Germinal center (tissue), 1 donor: ENCODE measurements at regions not wholly inside any gene's neighbourhood (a gene's known extent, or its start where the extent isn't known, plus 50 kb on each side); places are given as distances from the start of the nearest gene placed in this dataset.
A peak's percentile ranks its signal among the peaks of the same experiment; 100 is the strongest.
"Not testable (repeated sequence)": the region's sequence is repeated elsewhere in the genome, so short reads cannot be mapped to it uniquely, and the experiment has no call there.

Source experiments
- DNase-seq: peaks from one replicate; pipeline ENCODE4 v3.0.0; 2012; ENCODE audit warnings: mixed read lengths, low spot score

DNA sequence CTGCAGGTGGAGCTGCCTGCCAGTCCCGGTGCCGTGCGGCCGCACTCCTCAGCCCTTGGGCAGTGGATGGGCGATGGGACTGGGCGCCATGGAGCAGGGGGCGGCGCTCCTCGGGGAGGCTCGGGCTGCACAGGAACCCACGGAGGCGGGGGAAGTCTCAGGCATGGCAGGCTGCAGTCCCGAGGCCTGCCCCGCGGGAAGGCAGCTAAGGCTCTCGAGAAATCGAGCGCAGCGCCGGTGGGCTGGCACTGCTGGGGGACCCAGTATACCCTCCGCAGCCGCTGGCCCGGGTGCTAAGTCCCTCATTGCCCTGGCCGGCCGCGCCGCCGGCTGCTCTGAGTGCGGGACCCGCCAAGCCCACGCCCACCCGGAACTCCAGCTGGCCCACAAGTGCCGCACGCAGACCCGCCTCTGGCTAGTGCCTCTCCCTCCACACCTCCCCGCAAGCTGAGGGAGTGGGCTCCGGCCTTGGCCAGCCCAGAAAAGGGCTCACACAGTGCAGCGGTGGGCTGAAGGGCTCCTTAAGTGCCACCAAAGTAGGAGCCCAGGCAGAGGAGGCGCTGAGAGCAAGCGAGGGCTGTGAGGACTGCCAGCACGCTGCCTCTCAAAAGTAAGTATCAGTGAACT, 875.8 kb downstream of the LRFN5 start:
- not testable (repeated sequence) for DNase-seq

DNA sequence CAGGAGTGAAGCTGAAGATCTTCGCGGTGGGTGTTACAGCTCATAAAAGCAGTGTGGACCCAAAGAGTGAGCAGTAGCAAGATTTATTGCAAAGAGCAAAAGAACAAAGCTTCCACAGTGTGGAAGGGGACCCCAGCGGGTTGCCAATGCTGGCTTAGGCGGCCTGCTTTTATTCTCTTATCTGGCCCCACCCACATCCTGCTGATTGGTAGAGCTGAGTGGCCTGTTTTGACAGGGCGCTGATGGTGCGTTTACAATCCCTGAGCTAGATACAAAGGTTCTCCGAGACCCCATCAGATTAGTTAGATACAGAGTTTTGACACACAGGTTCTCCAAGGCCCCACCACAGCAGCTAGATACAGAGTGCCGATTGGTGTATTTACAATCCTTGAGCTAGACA, 875.0 kb downstream of the LRFN5 start:
- not testable (repeated sequence) for DNase-seq

DNA sequence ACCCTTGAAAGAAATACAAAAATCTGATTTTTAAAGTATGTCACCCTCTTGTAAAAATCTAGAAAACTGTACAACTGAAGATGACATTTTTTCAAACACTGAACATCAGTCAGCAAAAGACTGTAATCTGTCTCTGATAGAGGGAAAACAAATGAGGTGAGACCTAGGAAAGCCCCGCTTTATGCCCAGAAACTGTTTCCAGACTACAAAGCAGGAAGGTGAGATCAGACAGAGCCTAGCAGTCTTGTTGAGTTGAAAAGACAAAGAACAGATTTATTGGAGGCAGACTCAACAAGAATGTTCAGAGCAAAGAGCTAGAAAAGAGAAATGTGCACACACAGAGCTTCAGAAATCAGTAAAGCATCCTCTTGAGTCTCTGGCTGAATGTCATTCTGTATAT, 873.6 kb downstream of the LRFN5 start:
- no peak for DNase-seq

DNA sequence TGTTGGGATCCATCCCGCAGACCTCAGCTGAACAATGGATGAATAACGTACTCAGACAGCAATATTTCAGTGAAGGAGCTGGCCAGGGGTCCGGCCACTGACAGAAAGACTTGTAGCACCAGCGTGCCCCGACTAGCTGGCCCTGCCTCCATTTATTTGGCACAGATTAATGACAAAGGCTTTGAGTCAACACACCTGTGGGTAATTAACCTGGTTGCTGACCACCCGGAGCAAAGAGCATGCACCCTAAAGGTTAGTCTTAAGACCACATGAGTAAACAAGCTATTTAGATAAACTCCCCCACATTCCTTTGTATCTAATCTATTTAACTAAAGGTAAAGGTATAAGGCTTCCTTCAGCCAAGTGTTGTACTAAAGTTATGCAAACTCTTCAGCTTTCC, 868.6 kb downstream of the LRFN5 start:
- no peak for DNase-seq

DNA sequence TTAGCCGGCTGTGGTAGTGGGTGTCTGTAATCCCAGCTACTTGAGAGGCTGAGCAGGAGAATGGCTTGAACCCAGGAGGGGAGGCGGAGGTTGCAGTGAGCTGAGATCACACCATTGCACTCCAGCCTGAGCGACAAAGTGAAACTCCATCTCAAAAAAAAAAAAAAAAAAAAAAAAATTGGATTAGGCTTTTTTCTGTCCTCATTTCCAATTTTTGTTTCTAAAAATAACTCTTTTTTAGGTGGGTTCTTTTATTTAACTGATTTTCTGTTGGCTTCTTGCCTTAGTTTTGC, 863.7 kb downstream of the LRFN5 start:
- DNase-seq: no peak

DNA sequence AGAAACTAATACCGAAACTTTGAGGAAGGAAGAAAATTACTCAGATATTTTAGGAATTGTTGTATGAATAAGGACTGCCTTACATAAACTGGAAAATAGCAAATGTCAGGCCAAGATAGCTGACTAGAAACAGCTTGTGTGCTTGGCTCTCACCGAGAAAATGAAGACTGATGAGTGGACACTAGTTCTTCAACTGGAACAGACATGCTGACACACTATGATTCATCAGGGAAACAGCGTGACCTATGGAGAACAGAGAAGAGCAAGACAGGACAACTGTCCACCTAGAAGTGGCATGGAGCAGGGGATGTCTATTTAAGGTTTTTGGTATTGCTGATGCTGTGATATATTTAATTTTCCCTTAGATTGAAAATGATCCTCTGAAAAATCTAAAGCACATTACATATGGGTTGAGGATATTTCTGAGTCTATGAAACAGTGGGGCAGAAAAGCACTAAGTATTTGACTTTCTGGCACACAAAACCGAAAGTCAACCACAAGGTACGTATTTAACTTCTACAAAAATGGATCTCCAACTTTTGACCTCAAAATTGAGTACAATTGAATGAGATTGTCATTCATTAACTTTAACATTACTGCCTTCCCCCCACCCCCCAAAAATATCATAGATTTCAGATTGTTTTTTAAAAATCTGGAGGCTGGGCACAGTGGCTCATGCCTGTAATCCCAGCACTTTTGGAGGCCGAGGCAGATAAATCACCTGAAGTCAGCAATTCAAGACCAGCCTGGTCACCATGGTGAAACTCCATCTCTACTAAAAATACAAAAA, 863.2 kb downstream of the LRFN5 start:
- DNase-seq: no peak

DNA sequence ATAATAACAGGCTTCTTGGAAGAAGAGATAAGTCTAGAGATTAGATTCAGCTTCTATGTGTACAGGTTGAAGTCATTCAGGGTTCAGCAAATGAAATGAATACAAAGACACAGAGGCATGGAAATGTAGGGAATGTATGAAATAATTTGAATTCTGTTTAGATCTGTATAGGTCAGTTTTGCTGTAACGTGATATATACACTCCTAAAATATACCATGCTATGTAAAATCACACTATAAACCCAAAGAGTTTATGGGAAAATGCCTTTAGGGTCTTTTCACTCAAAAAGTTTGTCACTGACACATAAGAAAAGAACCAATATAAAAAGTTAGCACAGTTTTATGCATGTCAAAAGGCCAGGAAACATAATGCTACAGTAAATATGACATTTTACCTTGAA, 854.0 kb downstream of the LRFN5 start:
- no peak for DNase-seq

DNA sequence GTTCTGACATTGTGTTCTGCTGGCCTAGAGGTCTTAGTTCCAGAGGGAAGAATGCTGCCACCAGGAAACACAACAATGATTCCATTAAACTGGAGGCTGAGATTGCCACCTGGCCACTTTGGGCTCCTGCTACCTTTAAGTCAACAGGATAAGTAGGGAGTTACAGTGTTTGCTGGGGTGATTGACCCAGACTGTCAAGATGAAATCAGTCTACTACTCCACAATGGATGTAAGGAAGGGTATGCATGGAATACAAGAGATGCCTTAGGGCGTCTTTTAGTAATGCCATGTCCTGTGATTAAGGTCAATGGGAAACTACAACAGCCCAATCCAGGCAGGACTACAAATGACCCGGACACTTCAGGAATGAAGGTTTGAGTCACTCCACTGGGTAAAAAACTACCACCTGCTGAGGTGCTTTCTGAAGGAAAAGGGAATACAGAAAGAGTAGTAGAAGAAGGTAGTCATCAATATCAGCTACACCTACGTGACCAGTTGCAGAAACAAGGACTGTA, 852.6 kb downstream of the LRFN5 start:
- DNase-seq: no peak

DNA sequence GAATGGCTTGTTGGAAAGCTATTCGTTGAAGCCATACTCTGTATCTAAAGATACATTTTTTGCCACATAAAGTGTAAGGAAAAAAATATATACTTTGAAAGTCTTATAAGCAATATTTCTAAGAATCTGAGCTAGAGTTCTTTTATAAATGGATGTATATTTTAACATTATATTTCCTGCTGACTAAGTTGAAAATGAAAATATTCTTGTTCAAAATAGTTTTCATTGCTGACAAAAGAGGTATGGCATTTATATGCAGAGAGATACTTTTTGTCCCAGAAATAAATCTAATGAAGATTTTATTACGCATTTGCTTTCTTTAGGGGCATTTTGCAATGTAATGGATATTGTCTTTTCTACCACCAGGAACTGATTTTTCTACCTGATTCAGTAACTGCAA, 834.9 kb downstream of the LRFN5 start:
- DNase-seq: no peak

DNA sequence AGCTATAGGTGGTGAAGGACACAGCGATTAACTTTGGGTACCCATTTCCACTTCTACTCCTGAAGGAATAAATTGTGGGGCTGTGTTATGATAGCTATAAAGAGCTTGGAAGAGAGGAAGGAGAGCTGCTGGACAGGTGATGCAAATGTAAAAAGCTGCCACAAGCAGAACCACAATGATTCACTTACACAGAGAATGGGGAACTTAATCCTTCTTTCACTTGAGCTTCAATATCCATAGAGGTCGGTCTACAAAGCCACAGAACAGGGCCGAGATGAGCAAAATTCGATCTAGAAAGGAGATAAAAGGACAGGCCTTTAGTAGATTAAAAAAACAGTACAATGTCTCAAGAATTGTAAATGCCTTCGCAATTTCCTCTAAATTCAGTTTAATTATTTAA, 831.1 kb downstream of the LRFN5 start:
- DNase-seq: peak; percentile 3

DNA sequence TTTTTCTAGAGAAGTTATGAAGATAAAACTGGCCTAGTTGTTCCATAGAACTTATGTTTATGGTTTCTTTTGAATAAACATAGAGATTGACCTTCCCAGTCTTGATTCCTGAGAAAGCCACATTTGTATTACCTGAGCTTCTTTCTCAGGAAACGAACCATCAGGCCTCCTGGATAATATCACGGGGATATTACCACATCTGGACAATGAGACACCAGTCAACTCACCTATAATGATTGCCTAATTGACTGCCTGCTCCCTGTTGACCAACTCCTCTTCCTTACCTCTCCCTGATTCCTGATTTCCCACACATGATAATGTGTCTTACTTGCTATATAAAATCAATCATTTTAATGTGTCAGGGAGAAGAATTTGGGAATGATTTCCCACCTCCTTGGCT, 822.7 kb downstream of the LRFN5 start:
- no peak for DNase-seq

DNA sequence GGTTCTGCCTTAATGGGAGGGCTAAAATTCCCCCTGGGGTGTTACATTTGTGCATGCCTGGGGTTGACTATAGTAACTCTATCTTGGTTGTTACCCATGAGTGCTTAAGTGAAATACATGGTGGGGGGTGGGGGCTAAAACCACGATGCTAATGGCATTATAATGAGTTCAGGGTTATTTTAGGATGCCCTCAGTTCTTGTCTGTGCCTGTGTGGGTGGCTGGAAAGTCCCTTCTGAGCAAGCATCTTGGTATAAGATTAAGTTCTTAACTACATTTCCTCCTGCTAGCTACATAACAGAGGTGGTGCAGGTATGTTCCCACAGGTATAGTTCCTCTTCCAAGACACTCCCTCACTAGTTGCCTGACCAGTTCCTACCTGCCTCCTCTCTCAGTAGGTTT, 822.3 kb downstream of the LRFN5 start:
- DNase-seq: peak; percentile 33

DNA sequence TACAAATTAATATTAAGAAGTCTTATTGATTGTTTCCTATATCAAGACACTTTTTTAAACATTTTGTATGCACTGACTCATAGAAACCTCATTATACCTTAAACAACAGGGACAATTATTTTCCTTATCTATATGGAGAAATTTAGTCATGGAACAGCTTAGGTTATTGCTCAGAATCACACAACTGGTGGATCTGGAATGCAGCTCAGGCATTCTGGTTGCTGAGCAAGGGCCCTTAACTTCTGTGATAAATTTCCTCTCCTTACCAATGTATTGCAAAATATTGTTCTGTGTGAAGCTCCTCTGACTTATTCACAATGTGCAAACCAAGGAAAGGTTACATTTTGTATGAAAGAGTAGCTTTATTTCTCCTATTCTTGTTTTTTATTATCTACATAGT, 817.8 kb downstream of the LRFN5 start:
- DNase-seq: no peak

DNA sequence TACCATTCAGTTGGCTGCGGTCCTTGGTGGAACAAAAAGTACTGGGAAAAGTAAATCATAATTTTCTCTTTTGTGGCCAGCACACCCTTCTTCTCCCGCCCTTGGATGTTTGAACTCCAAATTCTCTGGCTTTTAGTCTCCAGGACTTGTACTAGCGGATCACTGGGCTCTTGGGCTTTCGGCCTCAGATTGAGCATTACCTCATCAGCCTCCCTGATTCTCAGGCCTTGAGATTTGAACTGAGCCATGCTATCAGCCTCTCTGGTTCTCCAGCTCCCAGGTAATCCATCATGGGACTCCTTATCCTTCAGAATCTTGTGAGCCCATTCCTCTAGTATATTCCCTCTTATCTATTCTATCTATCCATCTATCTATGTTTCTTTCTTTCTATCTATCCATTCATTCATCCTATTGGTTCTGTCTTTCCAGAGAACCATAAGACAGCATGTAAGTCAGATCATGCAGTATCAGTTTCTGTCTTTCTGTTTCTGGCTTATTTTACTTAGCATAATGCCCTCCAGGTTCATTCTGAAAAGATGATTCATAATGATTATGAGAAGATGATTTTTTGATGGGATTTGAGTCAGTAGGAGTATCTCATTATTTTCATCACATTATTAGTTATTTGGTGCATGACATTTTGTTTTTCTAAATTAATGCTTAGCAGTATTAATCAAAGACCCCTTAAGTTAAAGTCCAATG, 814.9 kb downstream of the LRFN5 start:
- DNase-seq: no peak

DNA sequence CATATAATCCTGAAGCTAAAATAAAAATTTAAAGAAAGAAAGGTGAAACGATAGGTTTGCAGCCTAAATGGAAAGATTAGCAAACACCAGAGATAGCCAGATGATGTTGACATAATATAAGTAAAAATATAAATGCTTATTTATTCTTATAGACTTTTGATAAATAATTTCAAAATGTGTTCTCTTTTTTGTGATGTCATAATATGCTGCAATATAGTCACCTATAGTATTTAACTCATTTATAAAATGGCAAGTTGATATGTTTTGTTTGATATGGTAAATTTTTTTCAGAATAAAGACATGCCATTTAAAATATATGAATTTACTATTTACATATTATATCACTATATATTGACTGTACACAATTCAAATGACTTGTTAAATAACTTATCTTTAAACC, 813.4 kb downstream of the LRFN5 start:
- DNase-seq: no peak

DNA sequence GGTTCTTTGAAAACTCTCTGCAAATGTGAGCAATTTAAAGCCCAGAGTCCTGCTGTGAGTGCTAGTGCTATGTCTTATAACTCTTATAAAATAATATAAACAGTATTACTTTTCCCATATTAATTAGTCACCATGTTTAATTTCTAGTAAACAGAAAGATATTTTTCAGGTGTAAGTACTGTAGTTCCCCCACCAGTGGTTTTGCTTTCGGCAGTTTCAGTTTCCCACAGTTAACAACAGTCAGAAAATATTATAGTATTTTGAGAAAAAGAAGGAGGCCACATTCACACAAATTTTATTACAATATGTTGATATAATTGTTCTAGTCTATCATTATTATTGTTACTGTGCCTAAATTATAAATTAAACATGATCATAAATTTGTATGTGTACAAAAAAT, 800.5 kb downstream of the LRFN5 start:
- no peak for DNase-seq

DNA sequence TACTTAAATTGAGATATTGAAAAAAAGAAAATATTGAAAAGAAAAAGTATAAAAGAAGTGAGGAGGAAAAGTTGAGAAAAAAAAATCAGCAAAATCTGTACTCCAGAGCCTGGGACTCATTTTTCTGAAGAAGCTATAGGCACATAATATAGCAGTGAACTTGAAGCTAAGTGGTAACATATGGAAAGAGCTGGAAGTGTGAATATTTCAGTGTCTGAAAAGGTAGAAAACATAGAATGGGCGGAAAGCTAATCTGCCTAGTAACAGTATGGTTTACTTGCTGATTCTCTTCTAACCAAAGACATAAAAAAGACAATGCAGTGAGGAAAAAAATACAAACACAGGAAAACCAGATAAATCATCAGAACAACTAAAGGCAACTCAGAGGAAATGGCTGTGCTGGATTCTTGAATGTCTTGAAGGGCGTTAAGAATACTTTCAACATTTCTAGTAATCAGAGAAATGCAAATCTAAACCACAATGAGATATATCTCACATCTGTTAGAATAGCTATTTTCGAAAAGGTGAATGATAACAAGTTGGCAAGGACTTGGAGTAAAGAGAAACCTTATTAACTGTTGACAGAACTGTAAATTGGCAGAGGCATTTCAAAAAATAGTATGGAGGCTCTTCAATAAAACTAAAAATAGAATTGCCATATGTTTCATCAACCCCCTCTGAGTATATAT, 784.6 kb downstream of the LRFN5 start:
- no peak for DNase-seq

DNA sequence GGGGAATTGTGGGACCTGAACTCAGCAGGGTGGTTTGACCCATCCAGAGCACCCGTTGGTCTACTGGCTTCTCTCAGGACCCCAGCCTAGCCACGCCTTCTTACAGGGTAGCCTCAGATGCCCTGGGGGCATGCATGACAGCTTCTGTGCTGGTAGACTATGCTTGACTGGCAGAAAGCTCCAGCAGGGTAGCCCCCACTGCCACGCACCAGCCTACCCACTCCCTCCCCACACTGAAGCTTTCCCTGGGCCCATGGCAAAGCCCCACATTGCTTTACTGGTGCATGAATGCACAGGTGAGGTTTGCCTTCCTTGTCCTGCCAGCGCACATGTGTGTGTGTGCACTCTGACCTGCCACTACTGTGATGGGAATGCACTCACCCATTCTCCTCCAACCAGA, 772.2 kb downstream of the LRFN5 start:
- DNase-seq: no peak

DNA sequence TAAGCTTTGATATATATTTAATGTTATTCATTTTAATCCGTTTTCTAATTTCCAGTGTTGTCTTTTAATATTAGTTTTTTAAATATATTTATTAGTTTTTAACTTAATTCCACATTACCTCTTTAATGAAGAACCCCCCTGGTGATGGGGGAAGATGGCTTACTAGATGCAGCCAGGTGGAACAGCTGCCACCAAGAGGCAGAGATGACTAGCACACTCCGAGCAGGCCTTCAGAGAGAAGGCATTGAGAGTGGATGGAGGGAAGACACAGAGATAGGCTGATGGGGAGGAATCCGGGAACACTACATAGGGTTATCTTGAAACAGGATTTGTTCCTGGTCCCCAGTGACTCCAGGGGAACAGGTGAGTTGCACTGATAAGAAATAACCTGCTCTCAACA, 771.6 kb downstream of the LRFN5 start:
- no peak for DNase-seq

DNA sequence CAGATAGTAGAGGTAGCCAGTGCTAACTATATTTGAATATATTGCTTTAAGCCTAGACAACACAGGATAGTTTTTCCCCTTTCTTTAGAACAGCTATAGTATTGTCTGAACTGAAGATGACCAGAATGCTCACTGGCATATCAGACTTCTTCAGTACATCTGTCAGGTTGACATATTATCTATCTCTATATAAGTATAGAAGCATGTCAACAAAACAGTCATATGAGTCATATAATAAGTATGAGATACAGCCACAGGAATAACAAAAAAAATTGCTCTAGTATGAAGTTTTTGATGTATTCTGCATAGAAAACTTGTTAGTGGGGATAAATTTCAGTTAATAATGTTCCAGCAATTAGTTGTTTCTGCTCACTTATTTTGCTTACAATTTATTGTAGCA, 767.7 kb downstream of the LRFN5 start:
- no peak for DNase-seq

DNA sequence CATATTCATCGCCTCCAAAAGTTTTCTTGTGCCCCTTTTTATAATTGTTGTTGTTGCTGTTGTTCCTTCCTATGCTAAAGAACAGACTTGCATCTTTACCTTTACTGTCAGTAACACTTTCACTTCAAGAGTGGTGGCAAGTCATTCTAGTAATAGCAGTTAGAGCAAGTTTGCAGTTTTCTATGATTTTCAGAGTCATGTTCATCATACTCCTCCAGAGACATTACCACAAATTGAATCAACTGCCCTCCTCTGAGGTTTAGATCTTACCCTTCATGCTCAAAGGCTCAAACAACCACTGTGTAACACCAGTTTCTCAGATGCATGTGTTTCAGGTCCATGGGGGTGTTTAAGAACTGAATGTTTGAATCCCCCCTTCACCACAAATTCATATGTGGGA, 763.4 kb downstream of the LRFN5 start:
- DNase-seq: no peak

DNA sequence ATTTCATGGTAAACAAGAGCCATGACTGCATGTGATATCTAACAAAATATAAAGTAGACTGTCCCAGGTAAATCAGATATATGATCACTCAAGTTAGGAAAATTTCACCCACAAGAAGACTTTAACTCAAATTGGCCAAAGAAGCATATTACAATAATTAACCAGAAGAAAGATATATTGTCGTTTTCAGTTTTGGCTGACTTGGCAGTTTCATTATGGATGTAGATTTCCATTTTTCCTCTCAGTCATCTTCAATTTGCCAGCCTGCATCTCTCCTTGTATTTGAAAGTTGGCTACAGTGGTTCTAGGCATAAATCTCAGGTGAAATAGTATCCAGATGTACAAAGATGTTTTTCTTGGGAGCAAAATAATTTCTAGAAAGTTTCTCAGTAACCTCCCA, 761.6 kb downstream of the LRFN5 start:
- no peak for DNase-seq

DNA sequence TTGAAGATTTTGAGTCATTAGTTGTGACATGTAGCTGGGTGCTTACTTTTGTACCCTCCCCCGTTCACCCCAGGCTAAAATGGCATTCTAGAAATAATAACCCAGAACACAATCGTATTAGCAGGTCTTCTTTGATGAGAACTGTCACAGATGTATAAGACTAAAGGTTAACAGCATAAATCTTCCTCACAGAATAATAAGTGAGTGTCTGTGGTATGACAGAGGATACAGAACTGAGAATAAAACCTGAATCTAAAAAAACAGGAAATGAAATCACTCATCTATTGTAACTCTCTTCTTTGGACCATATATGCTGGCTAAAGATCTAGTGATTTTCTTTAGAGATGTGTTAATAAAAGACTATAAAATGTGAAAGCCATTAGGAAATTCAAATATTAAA, 746.6 kb downstream of the LRFN5 start:
- no peak for DNase-seq
